Gastroesophageal sphincter (tissue), 4 donors: ENCODE measurements at regions not wholly inside any gene's neighbourhood (a gene's known extent, or its start where the extent isn't known, plus 50 kb on each side); places are given as distances from the start of the nearest gene placed in this dataset.

Experiments
- ATAC-seq: fragments of 150-250 bp; one replicate; pipeline ENCODE4 v1.9.1; 2016; ENCODE audit warnings: mild to moderate bottlenecking, moderate library complexity
- H3K27ac ChIP-seq, 4 donors: fragments of 200-600 bp; sonication (generic) in 3 of 4; 1 replicate in 3 of 4; 2 replicates in 1 of 4; pipeline ENCODE4 v1.5.1; 2016 to 2019
- H3K27me3 ChIP-seq: fragments of 200-600 bp; sonication (generic); one replicate; pipeline ENCODE4 v1.5.1; 2019
- H3K36me3 ChIP-seq, 2 donors: fragments of 200-600 bp; sonication (generic); one replicate each; pipeline ENCODE4 v1.5.1; 2019; ENCODE audit warnings: control low read depth in 1 of 2
- H3K4me1 ChIP-seq, 3 donors: fragments of 200-600 bp; sonication (generic); 1 replicate in 2 of 3; 2 replicates in 1 of 3; pipeline ENCODE4 v1.5.1; 2016 to 2019; ENCODE audit warnings: control low read depth in 2 of 3
- H3K4me3 ChIP-seq, 2 donors: fragments of 200-600 bp; sonication (generic); one replicate each; pipeline ENCODE4 v1.5.1; 2019; ENCODE audit warnings: mild to moderate bottlenecking in 1 of 2, moderate library complexity in 1 of 2
- H3K9me3 ChIP-seq, 3 donors: fragments of 200-600 bp; sonication (generic); one replicate each; pipeline ENCODE4 v1.5.1; 2017 to 2019; ENCODE audit warnings: control low read depth in 2 of 3
- CTCF ChIP-seq, 4 experiments: fragments of 200-600 bp in 2 of 4; fragments of 450-650 bp in 2 of 4; sonication (generic) in 1 of 4; IDR thresholded peaks; one replicate each; pipeline ENCODE4 v1.5.1; 2017 to 2019; ENCODE audit warnings: antibody characterized with exemption in 4 of 4, mild to moderate bottlenecking in 2 of 4, moderate library complexity in 2 of 4
- EP300 ChIP-seq: sonication (generic); formaldehyde crosslinking; IDR thresholded peaks from one replicate; pipeline ENCODE4 v1.6.1; 2017; ENCODE audit warnings: antibody characterized with exemption, mild to moderate bottlenecking
- POLR2A ChIP-seq, 2 donors: fragments of 450-650 bp; IDR thresholded peaks; one replicate each; pipeline ENCODE4 v1.6.1; 2017; ENCODE audit warnings: antibody characterized with exemption in 2 of 2, mild to moderate bottlenecking in 2 of 2, moderate library complexity in 1 of 2
- POLR2AphosphoS5 ChIP-seq: sonication (generic); formaldehyde crosslinking; IDR thresholded peaks from one replicate; pipeline ENCODE4 v1.6.1; 2017; ENCODE audit warnings: antibody characterized with exemption
- WGBS, 2 donors: methylation state at CpG; one replicate each; pipeline ENCODE4 v1.1.5; 2018; ENCODE audit warnings: low coverage in 1 of 2; 5-methylcytosine and 5-hydroxymethylcytosine counted together

DNA sequence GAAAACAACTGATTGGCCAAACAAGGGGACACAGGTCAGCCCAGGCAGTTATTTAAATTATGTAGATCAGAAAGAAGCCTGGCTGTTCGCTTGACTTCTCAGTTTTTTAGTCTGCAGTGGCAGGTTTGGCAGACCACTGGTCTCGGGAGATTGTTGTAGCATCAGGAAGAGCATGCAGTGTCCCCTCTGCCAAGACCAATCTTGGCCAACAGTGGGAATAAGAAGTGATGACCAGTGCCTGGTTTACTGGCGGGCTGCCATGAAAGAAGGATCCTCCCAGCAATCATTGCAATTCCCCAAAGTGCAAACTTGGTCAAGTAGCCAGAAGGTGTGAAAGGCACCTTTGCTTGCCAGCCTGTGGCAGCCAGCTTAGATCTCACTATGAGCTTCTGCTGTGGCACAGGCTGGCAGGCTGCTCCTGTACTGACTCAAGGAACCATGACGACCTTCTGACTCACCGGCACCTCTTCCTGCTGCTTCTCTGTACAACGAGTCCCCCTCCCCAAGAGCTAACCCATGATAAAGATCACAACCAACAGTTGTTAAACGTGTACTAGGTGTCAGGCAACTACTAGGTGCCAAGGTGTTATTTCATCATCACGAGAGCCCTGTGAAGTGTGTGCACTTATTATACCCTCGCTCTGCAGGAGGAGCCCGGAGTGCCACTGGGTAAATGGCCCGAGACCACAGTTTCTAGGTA, 76.8 kb upstream of the DUSP22 start:
- peaks cover 50% of the 10 kb centered on the region for H3K27me3 ChIP-seq
- H3K9me3 ChIP-seq: peaks cover 0 to 9% (median 0%) of the 10 kb centered on the region in 3 donors
- ATAC-seq: no peak
- TF ChIP-seq POLR2AphosphoS5: no peak
- no peak for TF ChIP-seq EP300
- TF ChIP-seq CTCF (IDR thresholded peaks at IDR 0.05): no peak
- TF ChIP-seq POLR2A (IDR thresholded peaks at IDR 0.05): no peak
- H3K4me3 ChIP-seq: no peak overlapping the region
- 54 to 85% methylated on average over 2 to 5 of the region's 11 CpGs for WGBS, 2 donors
- H3K27ac ChIP-seq: no peak overlapping the region
- peaks cover 0 to 7% (median 0%) of the 10 kb centered on the region in 3 donors for H3K4me1 ChIP-seq
- H3K36me3 ChIP-seq: no peaks in the 10 kb centered on the region

GRCh38 chr6:217048-217659, 75.1 kb upstream of the DUSP22 start:
- ATAC-seq: no peak
- no peak overlapping the region for H3K4me3 ChIP-seq
- WGBS, 2 donors: 63 to 86% methylated on average over 7 to 8 of the region's 12 CpGs

GRCh38 chr6:218153-219018, 73.9 kb upstream of the DUSP22 start:
- Histone ChIP-seq H3K9me3 (peaks cover 0 to 8% (median 0%) of the 10 kb centered on the region in 3 donors), H3K36me3 (no peaks in the 10 kb centered on the region), H3K27me3 (peaks cover 51% of the 10 kb centered on the region), H3K27ac (no peak overlapping the region), H3K4me3 (no peak overlapping the region), H3K4me1 (peaks cover 0 to 7% (median 0%) of the 10 kb centered on the region in 3 donors)
- no peak for ATAC-seq
- WGBS, 2 donors: 86 to 100% methylated on average over 2 to 5 of the region's 22 CpGs
- no peak for TF ChIP-seq EP300
- no peak for TF ChIP-seq POLR2A (IDR thresholded peaks at IDR 0.05)
- TF ChIP-seq CTCF (IDR thresholded peaks at IDR 0.05): no peak
- no peak for TF ChIP-seq POLR2AphosphoS5

More at GRCh38 chr6:217048-217659, 75.1 kb upstream of the DUSP22 start:
- Histone ChIP-seq H3K4me1 (peaks cover 0 to 7% (median 0%) of the 10 kb centered on the region in 3 donors), H3K36me3 (no peaks in the 10 kb centered on the region), H3K9me3 (peaks cover 0 to 9% (median 0%) of the 10 kb centered on the region in 3 donors), H3K27me3 (peaks cover 50% of the 10 kb centered on the region), H3K27ac (no peak overlapping the region)
- peak in 3 of 4 experiments; percentile 28 to 44 (median 42) for TF ChIP-seq CTCF (IDR thresholded peaks at IDR 0.05)
- no peak for TF ChIP-seq POLR2AphosphoS5

DNA sequence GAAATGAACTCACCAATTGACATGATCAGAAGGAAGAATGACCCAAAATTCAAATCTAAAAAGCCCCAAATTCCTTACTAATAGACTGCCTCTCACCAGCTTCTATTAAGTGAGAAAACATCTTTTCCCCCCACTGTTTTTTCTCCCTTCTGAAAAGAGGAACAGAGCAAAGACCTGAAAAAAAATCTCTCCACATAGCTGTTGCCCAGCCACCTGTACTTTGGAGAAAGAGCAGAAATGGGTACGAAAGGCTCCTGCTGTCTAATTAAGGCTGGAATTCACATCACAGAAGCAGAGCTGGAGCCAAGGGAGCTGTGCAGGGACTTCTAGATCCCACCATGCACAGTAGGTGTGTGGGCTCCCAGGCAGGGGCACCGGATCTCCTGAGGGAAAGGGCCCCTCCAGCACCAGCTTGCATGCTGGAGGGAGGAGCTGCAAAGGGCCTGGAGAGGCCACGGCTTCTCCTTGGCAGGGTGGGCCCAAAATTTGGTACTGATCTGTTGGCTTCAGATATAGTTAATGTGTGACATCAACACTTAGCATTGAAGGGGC, 73.2 kb upstream of the DUSP22 start:
- Histone ChIP-seq H3K27ac (no peak overlapping the region), H3K9me3 (peaks cover 0 to 1% (median 0%) of the 10 kb centered on the region in 3 donors), H3K4me3 (no peak overlapping the region), H3K4me1 (peaks cover 0 to 7% (median 0%) of the 10 kb centered on the region in 3 donors), H3K27me3 (peaks cover 57% of the 10 kb centered on the region), H3K36me3 (no peaks in the 10 kb centered on the region)
- ATAC-seq: no peak
- TF ChIP-seq EP300 (no peak), POLR2A (IDR thresholded peaks at IDR 0.05) (no peak), CTCF (IDR thresholded peaks at IDR 0.05) (no peak), POLR2AphosphoS5 (no peak)
- 90% methylated on average over 2 of the region's 3 CpGs; no CpG with 5 or more reads in 1 of the 2 donors for WGBS, 2 donors
